Mesenchymal stem cell (in vitro differentiated cells and primary cell): ENCODE measurements at regions not wholly inside any gene's neighbourhood (a gene's known extent, or its start where the extent isn't known, plus 50 kb on each side); places are given as distances from the start of the nearest gene placed in this dataset. TPM values are rescaled to one million over a fixed set of nuclear protein-coding genes. Genes with fewer than 3 reads are reported as not detected.

Source experiments
- DNase-seq: peaks from one replicate; pipeline ENCODE4 v3.0.0-alpha.2; 2013
- H2AFZ ChIP-seq: one replicate; pipeline ENCODE4 v1.6.1; 2013; ENCODE audit warnings: low read depth, mild to moderate bottlenecking, control low read depth, inconsistent platforms, low read length, moderate library complexity
- H2AK5ac ChIP-seq: 2 replicates; pipeline ENCODE4 v1.6.1; 2013; ENCODE audit warnings: low read length, moderate library complexity, mild to moderate bottlenecking, inconsistent platforms; ENCODE audit not compliant: severe bottlenecking
- H2BK120ac ChIP-seq: one replicate; pipeline ENCODE4 v1.6.1; 2013; ENCODE audit warnings: low read depth, mild to moderate bottlenecking, inconsistent platforms, low read length, moderate library complexity
- H2BK12ac ChIP-seq, 2 experiments: one replicate each; pipeline ENCODE4 v1.6.1; 2013; ENCODE audit warnings: inconsistent platforms in 2 of 2, low read length in 2 of 2, mild to moderate bottlenecking in 2 of 2, moderate library complexity in 2 of 2, control low read depth in 1 of 2
- H2BK15ac ChIP-seq: one replicate; pipeline ENCODE4 v1.6.1; 2013; ENCODE audit warnings: mild to moderate bottlenecking, low read depth, inconsistent platforms; ENCODE audit not compliant: poor library complexity, severe bottlenecking
- H2BK5ac ChIP-seq: 2 replicates; pipeline ENCODE4 v1.6.1; 2013; ENCODE audit warnings: low read depth, mild to moderate bottlenecking, low read length, control low read depth, inconsistent platforms; ENCODE audit not compliant: poor library complexity, severe bottlenecking
- H3K14ac ChIP-seq, 2 experiments: one replicate each; pipeline ENCODE4 v1.6.1; 2013; ENCODE audit warnings: inconsistent platforms in 2 of 2, low read length in 2 of 2, control low read depth in 1 of 2, mild to moderate bottlenecking in 1 of 2, moderate library complexity in 1 of 2
- H3K18ac ChIP-seq, 2 experiments: one replicate each; pipeline ENCODE4 v1.6.1; 2013; ENCODE audit warnings: inconsistent platforms in 2 of 2, low read length in 2 of 2, control low read depth in 1 of 2, low read depth in 1 of 2, mild to moderate bottlenecking in 1 of 2
- H3K23ac ChIP-seq, 2 experiments: one replicate each; pipeline ENCODE4 v1.6.1; 2013; ENCODE audit warnings: inconsistent platforms in 2 of 2, low read length in 2 of 2, mild to moderate bottlenecking in 2 of 2, moderate library complexity in 2 of 2, control low read depth in 1 of 2
- H3K27ac ChIP-seq: 2 replicates; pipeline ENCODE4 v1.5.1; 2013; ENCODE audit warnings: mild to moderate bottlenecking, moderate library complexity, low read length, control low read depth, inconsistent platforms; ENCODE audit not compliant: poor library complexity, severe bottlenecking
- H3K27me3 ChIP-seq, 2 experiments: 2 replicates each; pipeline versions ENCODE4 v1.6.1 to v1.7.0; 2013; ENCODE audit warnings: low read length in 2 of 2, mild to moderate bottlenecking in 2 of 2, moderate library complexity in 2 of 2, control low read depth in 1 of 2, inconsistent platforms in 1 of 2; ENCODE audit not compliant: control insufficient read depth in 1 of 2, insufficient read depth in 1 of 2
- H3K36me3 ChIP-seq, 2 experiments: 2 replicates each; pipeline versions ENCODE4 v1.6.1 to v1.7.0; 2013; ENCODE audit warnings: low read length in 2 of 2, control low read depth in 1 of 2, inconsistent platforms in 1 of 2, low read depth in 1 of 2, mild to moderate bottlenecking in 1 of 2; ENCODE audit not compliant: insufficient read depth in 2 of 2, control insufficient read depth in 1 of 2
- H3K4ac ChIP-seq, 2 experiments: one replicate each; pipeline ENCODE4 v1.6.1; 2013; ENCODE audit warnings: inconsistent platforms in 2 of 2, low read length in 2 of 2, mild to moderate bottlenecking in 2 of 2, moderate library complexity in 2 of 2, control low read depth in 1 of 2, low read depth in 1 of 2
- H3K4me1 ChIP-seq: 2 replicates; pipeline ENCODE4 v1.6.1; 2013; ENCODE audit warnings: low read depth, low read length, control low read depth; ENCODE audit not compliant: control insufficient read depth, insufficient read depth
- H3K4me2 ChIP-seq: 2 replicates; pipeline ENCODE4 v1.6.1; 2013; ENCODE audit warnings: low read length, mild to moderate bottlenecking, inconsistent platforms; ENCODE audit not compliant: poor library complexity, severe bottlenecking
- H3K4me3 ChIP-seq, 2 experiments: 2 replicates each; pipeline versions ENCODE4 v1.5.1 to v1.7.0; 2013; ENCODE audit warnings: low read length in 2 of 2, mild to moderate bottlenecking in 2 of 2, control low read depth in 1 of 2, low read depth in 1 of 2; ENCODE audit not compliant: insufficient read depth in 1 of 2
- H3K79me1 ChIP-seq: replicated peaks from 2 replicates; pipeline ENCODE4 v1.6.1; 2013; ENCODE audit warnings: mild to moderate bottlenecking, control low read depth, low read length, inconsistent platforms; ENCODE audit not compliant: poor library complexity, severe bottlenecking
- H3K9ac ChIP-seq: 2 replicates; pipeline ENCODE4 v1.7.0; 2013; ENCODE audit warnings: mild to moderate bottlenecking, low read length, moderate library complexity
- H3K9me3 ChIP-seq: 2 replicates; pipeline ENCODE4 v1.7.0; 2013; ENCODE audit warnings: mild to moderate bottlenecking, low read length; ENCODE audit not compliant: control insufficient read depth
- H4K8ac ChIP-seq: one replicate; pipeline ENCODE4 v1.6.1; 2013; ENCODE audit warnings: inconsistent platforms, mild to moderate bottlenecking, low read length, moderate library complexity
- H4K91ac ChIP-seq: one replicate; pipeline ENCODE4 v1.6.1; 2013; ENCODE audit warnings: mild to moderate bottlenecking, low read length, inconsistent platforms
- WGBS: methylation state at CpG from one replicate; pipeline ENCODE4 v1.1.7; 2013; ENCODE audit warnings: mixed read lengths; 5-methylcytosine and 5-hydroxymethylcytosine counted together
- small RNA-seq: library from polyadenylated mRNA; stranded (forward); fragments of <200 nt; extraction: miRNeasy Mini kit (QIAGEN cat#:217004); gene quantifications from one replicate; pipeline ENCODE3, GENCODE V24; 2013; ENCODE audit warnings: low read depth

GRCh38 chr7:116447436-116447835 is 52.1 kb upstream of the CAV2 start:
- Histone ChIP-seq H4K8ac (no peak overlapping the region), H3K18ac (no peak overlapping the region), H2BK5ac (no peak overlapping the region), H2BK15ac (no peak overlapping the region), H3K9ac (no peak overlapping the region), H3K36me3 (no peaks in the 10 kb centered on the region), H3K4me2 (no peak overlapping the region), H2BK120ac (no peak overlapping the region), H3K27me3 (no peaks in the 10 kb centered on the region), H3K9me3 (no peaks in the 10 kb centered on the region), H3K4ac (no peak overlapping the region), H2AK5ac (no peak overlapping the region), H3K23ac (no peak overlapping the region), H4K91ac (no peak overlapping the region), H3K4me3 (no peak overlapping the region), H2BK12ac (no peak overlapping the region), H3K14ac (no peak overlapping the region), H2AFZ (no peak overlapping the region), H3K4me1 (peaks cover 3% of the 10 kb centered on the region), H3K27ac (no peak overlapping the region), H3K79me1 (no peaks in the 10 kb centered on the region)
- no CpG with 5 or more reads among the region's 2 CpGs for WGBS
- no peak for DNase-seq

GRCh38 chr7:116447966-116448839 is 51.3 kb upstream of the CAV2 start:
- no peak overlapping the region for H3K14ac ChIP-seq
- WGBS = 0% methylated on average over 1 of the region's 3 CpGs
- no peaks in the 10 kb centered on the region for H3K27me3 ChIP-seq
- H3K9ac ChIP-seq = peak overlapping the region; percentile 28
- H2BK120ac ChIP-seq = no peak overlapping the region
- no peak overlapping the region for H2BK5ac ChIP-seq
- H2BK12ac ChIP-seq = no peak overlapping the region
- H3K18ac ChIP-seq = no peak overlapping the region
- DNase-seq = no peak
- H3K4me1 ChIP-seq = peaks cover 2% of the 10 kb centered on the region
- H2AK5ac ChIP-seq = peak overlapping the region; percentile 13
- no peak overlapping the region for H4K91ac ChIP-seq
- H3K4ac ChIP-seq = no peak overlapping the region
- no peaks in the 10 kb centered on the region for H3K9me3 ChIP-seq
- no peak overlapping the region for H2AFZ ChIP-seq
- no peak overlapping the region for H3K4me2 ChIP-seq
- H3K23ac ChIP-seq = no peak overlapping the region
- H2BK15ac ChIP-seq = peak overlapping the region; percentile 37
- no peaks in the 10 kb centered on the region for H3K36me3 ChIP-seq
- no peaks in the 10 kb centered on the region for H3K79me1 ChIP-seq
- H4K8ac ChIP-seq = no peak overlapping the region
- no peak overlapping the region for H3K4me3 ChIP-seq
- no peak overlapping the region for H3K27ac ChIP-seq

GRCh38 chr7:116449441-116449840 is 50.1 kb upstream of the CAV2 start:
- Histone ChIP-seq H3K4ac (no peak overlapping the region), H3K79me1 (no peaks in the 10 kb centered on the region), H2BK5ac (no peak overlapping the region), H4K8ac (no peak overlapping the region), H3K27me3 (no peaks in the 10 kb centered on the region), H3K9ac (no peak overlapping the region), H2BK12ac (no peak overlapping the region), H3K18ac (no peak overlapping the region), H3K36me3 (no peaks in the 10 kb centered on the region), H3K23ac (no peak overlapping the region), H3K9me3 (no peaks in the 10 kb centered on the region), H2AFZ (no peak overlapping the region), H3K14ac (no peak overlapping the region), H3K4me1 (peaks cover 2% of the 10 kb centered on the region), H2BK15ac (no peak overlapping the region), H2BK120ac (no peak overlapping the region), H2AK5ac (no peak overlapping the region), H4K91ac (no peak overlapping the region), H3K4me2 (no peak overlapping the region), H3K4me3 (no peak overlapping the region), H3K27ac (no peak overlapping the region)
- 93% methylated on average over 2 of the region's 4 CpGs for WGBS
- no peak for DNase-seq

Small RNAs in the stretch of these regions (small RNA-seq; reads per million reads assigned to genes)
- gene RF00017 = not detected
